GM12864 (cell line): ENCODE measurements at regions not wholly inside any gene's neighbourhood (a gene's known extent, or its start where the extent isn't known, plus 50 kb on each side); places are given as distances from the start of the nearest gene placed in this dataset.
"Not testable (repeated sequence)": the region's sequence is repeated elsewhere in the genome, so short reads cannot be mapped to it uniquely, and the experiment has no call there.

Source experiments
- DNase-seq: peaks from one replicate; pipeline ENCODE4 v3.0.0-alpha.2; 2011; ENCODE audit warnings: low read depth
- H3K4me3 ChIP-seq: 2 replicates; pipeline ENCODE4 v1.5.1; 2011; ENCODE audit warnings: mild to moderate bottlenecking, low read depth, low read length, control low read depth
- CTCF ChIP-seq: IDR thresholded peaks from 2 replicates; pipeline ENCODE4 v1.5.1; 2011; ENCODE audit warnings: low read depth, mild to moderate bottlenecking, moderate library complexity, low read length, control low read depth, inconsistent platforms; ENCODE audit errors: missing control alignments

- TF ChIP-seq CTCF = no peak
- DNase-seq = no peak
- no peak overlapping the region for H3K4me3 ChIP-seq
Measured at GRCh38 chr2:8558096-8558495, 123.8 kb upstream of the ID2 start.

GRCh38 chr2:8558956-8559355 lies 122.9 kb upstream of the ID2 start:
- TF ChIP-seq CTCF = no peak
- DNase-seq = no peak

GRCh38 chr2:8559805-8560204 lies 122.1 kb upstream of the ID2 start:
- H3K4me3 ChIP-seq = no peak overlapping the region
- TF ChIP-seq CTCF = no peak
- no peak for DNase-seq

More at GRCh38 chr2:8558956-8559355, 122.9 kb upstream of the ID2 start:
- no peak overlapping the region for H3K4me3 ChIP-seq

- not testable (repeated sequence) for DNase-seq, H3K4me3 ChIP-seq
Measured at GRCh38 chr2:8561692-8562091, 120.2 kb upstream of the ID2 start.

- TF ChIP-seq CTCF = no peak
Measured at GRCh38 chr2:8563814-8564474, 117.9 kb upstream of the ID2 start.

GRCh38 chr2:8564475-8564874 lies 117.4 kb upstream of the ID2 start:
- no peak overlapping the region for H3K4me3 ChIP-seq
- no peak for DNase-seq
- no peak for TF ChIP-seq CTCF

More at GRCh38 chr2:8563814-8564474, 117.9 kb upstream of the ID2 start:
- DNase-seq = no peak
- no peak overlapping the region for H3K4me3 ChIP-seq

- H3K4me3 ChIP-seq = no peak overlapping the region
- TF ChIP-seq CTCF = no peak
- no peak for DNase-seq
Measured at GRCh38 chr2:8565399-8566154, 116.3 kb upstream of the ID2 start.
